NCI-H1694 treated with DMSO at 0.1 percent for 48 hours (cell line): ENCODE measurements at regions not wholly inside any gene's neighbourhood (a gene's known extent, or its start where the extent isn't known, plus 50 kb on each side); places are given as distances from the start of the nearest gene placed in this dataset.

ENCODE experiments used
- DNase-seq: peaks from one replicate; lab custom pipeline; 2025; lab: John Stamatoyannopoulos, UW

- no peak for DNase-seq
These were observed 152.4 kb upstream of the TSHZ3 start for GRCh38 chr19:31501427-31502195.

GRCh38 chr19:31502536-31503170 lies 153.4 kb upstream of the TSHZ3 start:
- no peak for DNase-seq

DNA sequence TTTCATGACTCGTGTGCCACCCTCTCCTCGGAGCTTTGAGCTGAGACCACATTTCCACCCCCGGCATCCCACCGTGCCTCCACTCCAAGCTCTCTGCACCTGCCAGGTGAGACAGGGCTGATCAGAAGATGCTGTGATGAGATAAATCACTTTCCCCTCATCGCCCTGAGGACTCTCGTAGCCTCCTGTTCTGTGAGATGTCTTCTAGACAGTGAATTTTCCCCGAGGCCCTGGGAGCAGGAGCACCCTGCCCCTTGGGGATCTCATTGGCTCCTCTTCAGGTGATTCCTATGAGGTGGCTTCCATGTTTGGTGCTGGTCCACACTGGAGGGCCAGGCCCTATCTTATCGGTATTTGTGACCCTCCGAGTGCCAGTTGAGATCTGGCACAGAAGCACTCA lies 154.0 kb upstream of the TSHZ3 start:
- no peak for DNase-seq

- no peak for DNase-seq
These were observed 155.0 kb upstream of the TSHZ3 start for GRCh38 chr19:31504221-31504620.

DNA sequence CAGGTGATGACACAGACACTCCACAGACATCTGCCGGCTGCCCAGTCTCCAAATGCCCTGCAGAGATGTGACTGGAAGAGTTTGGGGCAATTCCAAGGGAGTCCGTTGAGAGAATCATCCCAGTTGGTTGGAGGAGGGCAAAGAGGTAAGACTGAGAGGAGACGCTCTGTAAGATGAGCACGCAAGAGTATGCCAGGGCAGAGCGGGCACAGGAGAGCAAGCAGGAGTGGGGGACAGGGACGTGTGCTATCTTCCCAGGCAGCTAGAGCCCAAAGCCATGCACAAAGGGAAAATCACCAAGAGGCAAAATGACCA lies 156.3 kb upstream of the TSHZ3 start:
- DNase-seq = no peak

GRCh38 chr19:31506102-31506501 lies 156.9 kb upstream of the TSHZ3 start:
- DNase-seq = no peak

GRCh38 chr19:31510635-31511034 lies 161.4 kb upstream of the TSHZ3 start:
- DNase-seq = no peak

DNA sequence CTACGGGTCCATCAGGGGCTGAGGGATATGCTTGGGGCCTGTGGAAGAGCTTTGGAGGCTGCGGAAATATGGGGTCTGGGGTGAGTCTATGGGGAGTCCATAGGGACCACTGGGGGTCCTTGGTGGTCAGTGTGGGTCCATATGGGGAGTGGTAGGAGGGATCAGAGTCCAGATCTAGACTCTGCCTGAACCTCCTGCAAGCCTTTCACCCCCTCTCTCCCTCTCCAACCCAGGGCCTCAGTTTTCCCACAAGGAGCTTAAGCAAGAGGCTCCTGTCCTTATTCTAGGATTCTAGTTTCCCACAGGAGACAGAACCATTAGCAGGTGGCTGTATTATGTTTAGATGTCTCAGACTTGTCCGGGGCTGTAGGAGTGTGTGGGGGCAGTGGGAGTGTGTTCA lies 161.9 kb upstream of the TSHZ3 start:
- DNase-seq = no peak

DNA sequence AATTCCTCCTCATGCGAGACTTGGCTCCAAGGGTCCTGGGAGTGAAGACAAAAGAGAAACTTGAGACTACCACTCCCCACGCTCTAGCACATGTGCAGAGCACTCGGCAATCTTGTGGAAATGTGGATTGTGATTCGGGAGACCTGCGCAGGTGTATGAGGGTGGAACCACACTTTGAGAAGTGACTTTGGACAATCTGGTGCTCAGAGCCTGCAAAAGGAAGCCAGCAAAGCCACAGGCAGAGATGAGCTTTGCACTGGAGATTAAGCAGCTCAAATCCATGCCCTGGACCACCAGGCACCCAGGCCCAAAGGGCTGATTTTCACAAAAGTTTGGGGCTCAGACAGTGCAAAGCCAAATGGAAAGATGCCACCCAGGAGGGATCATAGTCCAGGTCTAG lies 162.5 kb upstream of the TSHZ3 start:
- DNase-seq = no peak

DNA sequence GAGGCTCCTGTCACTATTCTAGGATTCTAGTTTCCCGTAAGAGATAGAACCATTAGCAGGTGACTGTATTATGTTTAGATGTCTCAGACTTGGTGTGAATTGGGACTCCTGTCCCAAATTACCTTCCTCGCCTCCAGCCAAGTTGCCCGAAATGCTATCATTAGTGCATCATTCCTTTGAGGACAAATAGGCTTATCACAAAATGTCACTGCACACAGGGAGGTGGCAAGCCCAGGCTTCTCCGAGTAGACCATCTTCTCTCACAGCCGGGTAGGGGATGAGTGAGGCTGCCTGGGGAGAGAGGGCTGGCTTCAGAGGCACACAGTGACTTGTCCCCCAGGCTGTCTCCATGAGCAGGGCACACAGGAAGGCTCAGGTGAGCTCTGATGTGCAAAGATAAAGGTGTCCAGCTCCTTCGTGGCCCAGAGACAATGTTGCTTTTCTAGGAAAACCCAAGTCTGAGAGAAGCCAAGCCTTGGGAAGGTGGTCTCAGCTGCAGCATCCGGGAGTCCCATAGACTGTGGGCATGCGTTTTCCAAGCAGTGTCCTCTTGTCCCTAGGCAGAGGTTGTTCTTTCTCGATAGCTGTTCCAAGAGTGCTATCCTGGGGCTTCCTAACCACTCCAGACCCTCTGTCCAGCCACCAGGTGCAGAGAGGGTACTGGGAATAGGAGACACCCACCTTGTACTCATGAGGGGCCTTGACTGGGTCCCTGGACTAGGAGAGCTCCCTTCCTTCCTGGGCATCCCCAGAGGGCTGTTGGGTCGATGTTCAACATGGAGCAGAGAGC lies 163.1 kb upstream of the TSHZ3 start:
- no peak for DNase-seq

GRCh38 chr19:31513841-31514240 lies 164.6 kb upstream of the TSHZ3 start:
- no peak for DNase-seq

GRCh38 chr19:31515931-31516330 lies 166.7 kb upstream of the TSHZ3 start:
- DNase-seq = no peak

DNA sequence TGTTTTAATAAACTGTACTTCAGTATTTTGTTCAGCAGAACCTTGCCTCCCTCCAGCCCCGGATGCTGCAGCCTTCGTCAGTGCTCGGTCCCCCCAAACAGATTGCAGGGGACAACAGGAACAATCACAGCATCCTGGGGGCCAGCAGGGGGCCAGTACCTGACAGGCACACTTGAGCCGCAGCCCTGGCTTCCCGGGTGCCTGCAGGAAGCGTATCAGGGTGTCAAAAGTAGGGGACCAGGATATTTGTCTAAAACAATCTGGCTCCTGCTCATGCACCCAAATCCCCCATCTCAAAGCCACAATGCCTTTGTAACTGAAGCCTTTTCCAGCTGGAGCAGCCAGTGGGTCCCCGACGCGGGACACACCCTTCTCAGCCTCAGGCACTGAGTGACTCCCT lies 167.5 kb upstream of the TSHZ3 start:
- DNase-seq = no peak

DNA sequence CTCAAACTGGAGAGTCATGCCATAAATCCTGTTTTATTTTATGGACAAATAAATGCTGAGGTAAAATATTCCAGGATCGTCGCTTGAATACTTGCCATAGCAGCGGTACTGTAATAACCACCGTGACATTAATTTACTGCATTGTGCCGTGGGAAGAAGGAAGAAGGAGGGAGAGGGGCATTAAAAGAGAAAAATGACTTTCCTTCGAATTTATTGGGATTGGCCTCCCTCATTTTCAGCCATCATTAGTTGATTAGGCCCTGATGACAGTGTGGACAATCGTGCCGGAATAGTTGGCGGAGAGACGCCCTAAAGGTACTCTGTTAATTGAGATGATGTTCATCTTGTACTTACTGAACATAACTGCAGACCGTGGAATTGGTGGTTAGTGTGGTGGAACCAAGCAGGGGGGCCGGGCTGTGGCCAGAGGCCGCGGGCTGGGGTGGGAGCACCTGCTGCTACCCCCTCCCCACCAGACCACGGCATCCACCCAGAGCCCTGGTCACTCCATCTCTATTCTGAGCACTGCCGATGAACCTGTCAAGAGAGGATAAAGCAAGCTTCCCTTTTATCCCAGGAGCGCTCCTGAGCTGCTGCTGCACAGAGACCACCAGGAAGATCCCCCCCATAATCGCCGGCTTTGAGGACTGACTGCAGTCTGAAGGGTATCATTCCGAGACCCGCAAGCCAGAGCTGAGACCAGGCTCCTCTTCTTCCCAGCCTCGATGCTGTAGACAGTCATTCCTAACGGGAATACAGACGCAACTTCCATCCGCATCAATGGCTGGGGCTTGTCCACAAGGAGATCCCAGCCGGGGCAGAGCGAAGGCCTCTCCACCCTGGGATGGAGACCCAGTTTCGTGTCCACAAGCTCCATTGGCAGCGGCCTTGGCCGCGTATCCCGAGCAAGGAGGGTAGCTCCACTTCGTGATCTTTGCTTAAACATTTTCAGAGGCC lies 168.3 kb upstream of the TSHZ3 start:
- no peak for DNase-seq

DNA sequence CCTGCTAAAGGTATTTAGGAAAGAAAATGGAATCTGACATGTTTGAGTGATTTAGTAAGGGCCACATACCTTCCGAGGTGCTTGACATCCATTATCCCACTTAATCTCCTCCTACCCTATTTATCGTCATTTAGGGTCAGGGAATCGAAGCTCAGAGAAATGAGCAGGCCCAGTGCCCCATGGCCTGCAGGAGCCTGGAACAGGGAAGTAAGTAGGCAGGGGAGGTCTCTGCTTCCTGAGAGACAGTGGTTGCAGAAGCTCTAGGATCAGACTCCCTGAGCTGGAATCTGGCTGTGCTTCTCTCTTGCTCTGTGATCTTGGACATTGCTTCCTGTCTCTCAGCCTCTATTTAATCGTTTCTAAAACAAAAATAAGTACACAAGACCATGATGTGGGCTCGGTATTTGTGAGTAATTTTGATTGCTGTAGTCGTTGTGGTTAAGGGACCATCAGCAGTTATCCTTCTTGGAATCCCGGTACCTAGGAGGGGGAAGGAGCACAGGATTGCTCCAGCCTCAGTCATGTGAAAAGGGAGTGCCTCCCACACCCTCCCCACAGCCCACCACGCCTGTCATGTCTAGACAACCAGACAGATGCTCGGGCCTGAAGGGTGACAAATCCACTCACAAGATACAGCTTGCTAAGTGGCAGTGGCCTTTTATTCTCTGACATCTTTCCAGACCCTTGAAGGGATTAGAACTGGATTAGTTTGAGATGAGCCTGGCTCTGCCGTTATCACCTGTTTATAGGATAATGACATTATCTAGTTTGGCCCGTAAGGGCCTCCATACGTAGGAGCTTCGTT lies 169.2 kb upstream of the TSHZ3 start:
- no peak for DNase-seq

GRCh38 chr19:31519256-31519655 lies 170.0 kb upstream of the TSHZ3 start:
- no peak for DNase-seq

DNA sequence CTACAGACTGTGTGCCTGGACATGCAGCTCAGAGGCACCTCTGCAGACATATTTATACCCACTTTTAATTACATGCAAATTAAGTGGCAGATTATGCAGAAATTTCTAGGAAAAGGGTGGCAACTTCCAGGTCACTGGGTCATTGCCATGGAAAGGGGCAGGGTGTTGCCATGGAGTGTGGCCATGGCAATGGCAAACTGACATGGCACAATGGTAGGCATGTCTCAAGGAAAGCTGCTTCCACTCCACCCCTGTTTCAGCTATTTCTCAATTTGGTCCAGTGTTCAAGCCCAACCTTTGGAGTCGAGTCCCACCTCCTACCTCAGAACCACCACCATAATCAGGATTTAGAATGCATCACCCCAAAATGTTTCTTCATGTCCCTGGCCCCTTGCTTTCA lies 170.7 kb upstream of the TSHZ3 start:
- DNase-seq = no peak

GRCh38 chr19:31520633-31521032 lies 171.4 kb upstream of the TSHZ3 start:
- DNase-seq = no peak

DNA sequence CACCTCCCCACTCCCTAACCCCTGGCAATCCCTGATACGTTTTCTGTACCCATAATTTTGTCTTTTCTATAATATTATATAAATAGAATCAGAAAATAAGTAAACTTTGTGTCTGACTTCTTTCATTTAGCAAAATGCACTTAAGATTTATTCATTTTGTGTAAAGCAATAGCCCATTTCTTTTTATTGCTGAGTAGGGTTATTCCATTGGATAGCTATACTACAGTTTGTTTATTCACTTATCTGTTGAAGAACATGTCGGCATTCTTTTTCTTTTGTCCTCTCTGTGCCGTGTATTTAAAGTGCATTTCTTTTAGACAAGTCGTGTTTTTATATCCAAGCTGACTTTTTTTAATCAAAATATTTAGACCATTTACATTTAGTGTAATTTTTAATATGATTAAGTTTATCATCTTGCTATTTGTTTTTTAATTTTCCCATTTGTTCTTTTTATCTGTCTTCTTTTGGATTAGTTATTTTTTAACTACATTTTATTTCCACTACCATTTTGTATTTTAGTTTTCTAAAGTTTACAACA lies 176.4 kb upstream of the TSHZ3 start:
- no peak for DNase-seq

GRCh38 chr19:31527443-31527842 lies 178.2 kb upstream of the TSHZ3 start:
- DNase-seq = no peak

- no peak for DNase-seq
These were observed 179.0 kb upstream of the TSHZ3 start for GRCh38 chr19:31528261-31528660.
